Glomerular visceral epithelial cell (primary cell): ENCODE measurements at regions not wholly inside any gene's neighbourhood (a gene's known extent, or its start where the extent isn't known, plus 50 kb on each side); places are given as distances from the start of the nearest gene placed in this dataset.
A peak's percentile ranks its signal among the peaks of the same experiment; 100 is the strongest.
"Not testable (repeated sequence)": the region's sequence is repeated elsewhere in the genome, so short reads cannot be mapped to it uniquely, and the experiment has no call there.

Experiments used
- DNase-seq: peaks from one replicate; pipeline ENCODE4 v3.0.0-alpha.2; 2016; ENCODE audit errors: extremely low spot score

DNA sequence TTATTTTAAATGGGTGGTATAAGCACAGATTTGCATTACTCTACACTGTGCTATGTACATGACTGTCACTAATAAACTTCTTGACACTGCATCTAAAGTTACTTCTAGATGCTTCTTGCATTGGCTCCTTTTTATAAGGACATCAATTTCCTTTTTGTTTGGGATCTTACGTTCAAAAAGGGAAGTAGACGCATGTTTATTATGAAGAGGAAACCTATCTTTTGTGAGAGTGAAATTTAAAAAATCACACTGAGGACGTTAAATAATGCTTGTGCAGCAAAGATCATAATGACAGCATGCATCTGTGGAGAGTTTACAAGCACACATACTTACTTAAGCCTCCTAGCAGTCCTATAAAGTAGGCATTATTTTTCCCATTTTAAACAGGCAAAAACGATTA, 479.5 kb downstream of the CD83 start:
- no peak for DNase-seq

DNA sequence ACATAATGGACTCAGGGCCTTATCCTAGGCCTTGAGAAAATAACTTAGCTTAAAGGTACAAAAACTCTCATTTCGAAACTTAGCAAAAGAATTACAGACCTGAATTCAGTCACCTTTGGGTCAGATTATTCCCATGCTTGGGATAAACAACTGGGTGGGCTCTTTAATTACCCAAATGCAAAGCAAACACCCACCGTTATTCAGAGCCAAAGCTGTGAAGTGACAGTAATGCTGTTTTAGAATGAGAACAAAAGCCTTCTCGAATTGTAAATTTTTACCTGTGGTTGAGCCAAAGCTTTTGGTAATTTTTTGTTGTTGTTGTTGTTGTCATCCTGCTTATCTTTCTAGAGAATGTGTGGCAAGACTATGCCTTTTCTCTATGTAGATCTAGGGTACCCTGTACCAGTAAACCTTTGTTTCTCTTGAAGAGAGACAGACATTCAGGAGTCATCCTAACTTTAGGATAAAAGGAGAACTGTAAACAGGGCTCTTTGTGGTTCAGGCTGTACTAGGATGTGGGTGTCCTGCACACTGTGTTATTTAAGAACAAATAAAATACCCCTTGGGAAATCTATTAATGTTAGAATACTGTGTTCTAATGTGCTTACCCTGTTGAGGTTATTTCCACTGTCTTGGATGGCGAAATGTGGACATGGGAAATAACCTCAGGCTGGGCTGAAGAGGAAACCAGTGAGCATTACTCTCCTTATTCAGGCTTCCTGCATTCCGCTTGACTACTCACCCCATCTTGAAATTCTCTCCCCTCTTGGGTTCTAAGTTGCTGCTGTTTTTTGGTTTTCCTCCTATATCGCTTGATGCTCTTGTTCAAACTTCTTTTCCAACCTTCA, 480.7 kb downstream of the CD83 start:
- no peak for DNase-seq

DNA sequence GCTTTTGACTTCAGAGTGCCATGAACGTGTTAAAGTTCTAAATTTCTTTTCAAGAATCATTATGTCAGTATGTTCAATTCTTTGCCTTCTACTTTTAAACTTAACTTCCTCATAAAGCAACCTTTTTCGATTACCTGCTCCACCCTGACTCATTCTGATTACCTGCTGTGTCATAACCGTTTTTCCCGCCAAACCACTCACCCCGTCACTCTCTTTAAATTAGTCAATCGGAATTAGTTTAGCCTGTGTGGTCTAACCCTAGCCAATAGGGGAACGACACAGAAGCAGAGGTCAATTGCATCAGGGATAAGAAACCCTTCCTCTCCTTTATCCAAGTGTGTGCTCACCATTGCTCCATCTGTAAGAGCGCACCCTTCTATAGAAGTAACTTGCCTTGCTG, 482.7 kb downstream of the CD83 start:
- not testable (repeated sequence) for DNase-seq

DNA sequence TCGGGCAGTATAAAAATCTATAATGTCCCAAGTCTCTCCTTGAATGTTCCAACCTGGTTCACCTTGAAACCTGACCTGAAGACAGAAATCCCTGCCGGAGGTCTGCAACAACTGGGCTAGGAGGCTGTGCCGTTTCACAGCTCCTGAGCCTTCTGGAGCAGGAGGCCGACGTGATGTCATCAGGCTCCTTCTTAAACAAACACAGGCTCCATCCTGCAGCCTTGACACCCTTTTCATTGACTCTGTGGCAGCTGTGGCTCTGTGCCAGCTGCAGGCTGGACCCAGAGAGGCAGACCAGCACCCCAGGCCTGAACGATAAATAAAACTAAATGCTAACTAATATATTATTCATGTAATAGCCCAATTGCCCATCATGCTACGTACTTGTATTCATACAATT, 483.9 kb downstream of the CD83 start:
- DNase-seq = no peak

DNA sequence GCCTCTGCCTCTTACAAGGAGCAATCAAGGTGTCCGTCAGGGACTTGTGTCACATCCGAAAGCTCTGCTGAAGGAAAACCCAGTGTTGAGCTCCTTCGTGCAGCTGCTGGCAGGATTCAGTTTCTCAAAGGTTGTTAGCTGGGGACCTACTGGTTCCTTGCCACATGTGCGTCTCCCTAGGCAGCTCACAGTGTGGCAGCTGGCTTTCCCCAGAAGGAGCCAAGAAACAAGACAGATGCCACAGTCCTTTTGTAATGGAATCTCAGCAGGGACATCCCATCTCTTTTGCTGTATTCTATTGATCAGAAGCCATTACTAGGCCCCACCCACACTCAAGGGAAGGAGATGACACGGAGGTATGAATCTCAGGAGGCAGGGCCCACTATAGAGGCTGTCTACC, 488.8 kb downstream of the CD83 start:
- no peak for DNase-seq

DNA sequence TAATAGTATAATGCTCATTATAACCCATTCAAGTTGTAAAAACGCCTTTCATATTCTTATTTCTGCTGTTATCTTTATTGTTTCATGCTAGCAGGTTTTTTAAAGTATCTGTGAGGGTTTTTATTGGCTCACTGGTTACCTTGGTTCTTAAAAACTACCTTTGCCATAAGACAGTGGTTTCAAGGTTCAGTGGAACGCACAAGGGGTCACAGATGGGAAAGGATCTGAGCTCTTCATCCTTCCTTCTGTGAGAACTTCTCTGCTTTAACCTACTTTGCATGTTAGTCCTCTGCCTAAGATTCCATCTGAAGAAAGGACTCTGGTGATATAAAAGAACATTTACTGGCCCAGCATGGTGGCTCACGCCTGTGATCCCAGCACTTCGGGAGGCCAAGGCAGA, 492.6 kb downstream of the CD83 start:
- no peak for DNase-seq

DNA sequence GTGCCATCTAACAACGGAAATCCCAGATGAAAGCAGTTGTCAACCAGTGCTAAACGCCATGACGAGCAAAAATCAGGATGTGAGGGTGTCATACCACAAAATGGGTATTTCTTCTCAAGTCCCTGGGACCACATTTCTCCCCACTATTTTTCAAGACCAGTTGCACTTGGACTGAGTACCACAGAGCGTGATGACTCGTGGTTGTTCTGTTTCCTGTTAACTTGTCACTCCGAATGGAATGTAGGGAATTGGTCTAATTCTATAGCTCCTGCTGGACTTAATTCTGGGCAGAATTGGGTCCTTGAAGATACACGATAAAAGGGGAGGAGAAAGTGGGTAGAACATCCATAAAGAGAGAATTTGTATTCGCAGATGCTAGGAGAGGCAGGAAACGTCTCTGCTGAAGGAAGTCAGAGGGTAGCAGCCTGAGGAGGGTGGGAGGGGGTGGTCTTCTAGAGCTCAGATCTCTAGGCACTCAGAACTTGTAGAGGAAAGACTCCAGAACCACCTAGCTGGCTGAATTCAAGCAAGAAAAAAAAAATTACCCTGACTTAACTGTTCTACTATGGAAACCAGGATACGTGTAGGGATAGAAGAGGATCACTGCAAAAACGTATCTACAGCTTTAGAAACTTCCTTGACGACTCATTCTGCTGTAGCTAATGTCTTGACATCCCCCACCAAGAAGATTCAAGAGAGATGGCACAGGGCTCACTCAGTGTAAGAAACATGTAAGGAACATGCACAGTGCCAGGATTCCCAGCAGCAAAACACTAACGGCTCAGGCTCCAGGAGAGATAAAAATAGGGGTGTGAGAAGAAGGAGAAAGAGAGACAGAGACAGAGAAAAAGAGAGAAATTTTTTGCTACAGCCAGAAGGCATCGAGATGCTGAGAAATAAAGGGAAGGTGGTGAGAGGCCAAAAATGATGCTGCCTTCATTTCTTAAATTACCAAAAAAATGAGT, 494.7 kb downstream of the CD83 start:
- peak; percentile 28 for DNase-seq

DNA sequence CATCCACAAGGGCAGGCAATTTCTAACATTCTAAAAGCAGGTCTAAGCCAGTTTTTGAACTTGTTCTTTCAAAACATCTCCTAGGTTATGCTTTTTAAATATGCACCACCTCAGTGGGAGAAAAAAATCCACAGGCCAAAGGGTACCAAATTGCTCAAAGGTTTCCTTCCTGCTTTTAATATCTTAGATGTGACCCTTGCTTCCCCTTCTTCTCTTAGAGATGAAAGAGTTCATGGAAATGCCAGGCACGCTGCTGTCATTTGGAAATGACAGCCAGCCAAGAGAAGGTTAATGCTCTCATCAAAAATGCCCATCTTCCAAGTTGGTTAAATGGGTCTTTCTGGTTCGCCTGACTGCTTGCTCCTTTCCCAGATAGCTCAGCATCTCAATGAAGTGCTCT, 497.1 kb downstream of the CD83 start:
- no peak for DNase-seq

DNA sequence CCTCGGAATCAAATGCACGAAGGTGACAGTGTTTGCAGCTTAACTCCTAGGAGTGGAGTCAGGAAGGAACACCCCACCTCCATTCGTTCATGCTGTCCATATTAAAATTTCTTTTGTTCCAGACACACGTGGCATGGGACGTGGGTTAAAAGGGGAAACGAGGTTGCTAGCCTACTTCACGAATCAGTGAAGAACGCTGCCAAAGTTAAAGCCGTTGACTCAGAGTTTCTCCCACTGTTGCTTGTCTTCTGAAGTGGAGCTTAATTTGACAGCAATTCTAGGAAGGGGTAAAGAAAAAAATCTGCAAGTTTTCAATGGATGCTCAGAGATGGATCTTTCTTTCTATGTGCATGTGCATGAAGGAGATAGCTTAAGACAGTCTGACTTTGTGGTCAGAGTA, 499.1 kb downstream of the CD83 start:
- no peak for DNase-seq

DNA sequence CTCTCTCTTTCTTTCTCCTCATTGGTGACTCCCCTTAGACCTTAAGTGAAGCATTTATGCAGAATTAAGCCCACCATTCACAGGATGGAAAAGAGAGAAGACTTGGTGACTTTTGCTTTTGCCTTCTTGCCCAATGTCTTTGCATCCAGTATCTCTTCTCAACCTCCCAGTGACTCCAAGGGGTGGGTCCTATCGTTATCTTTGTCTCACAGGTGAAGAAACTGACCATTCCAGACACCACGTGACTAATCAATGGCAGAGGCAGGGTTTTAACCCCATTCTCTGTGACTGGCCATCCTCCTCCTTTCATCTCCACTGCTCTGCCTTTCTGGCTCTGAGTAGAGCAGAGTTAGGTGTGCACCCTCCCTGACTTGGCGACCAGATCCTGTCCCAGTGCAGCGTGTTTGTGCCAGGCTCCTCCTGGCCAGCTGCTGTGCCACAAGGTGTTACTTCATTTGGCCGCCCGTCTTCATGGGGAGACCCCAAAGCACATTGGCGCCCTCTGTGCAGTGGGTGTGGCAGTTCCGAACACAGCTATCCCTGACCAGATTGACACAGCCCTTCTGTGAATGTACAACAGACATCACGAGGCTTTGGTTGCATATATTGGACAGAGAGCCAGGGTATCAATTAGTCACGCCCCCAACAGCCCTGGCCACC, 501.3 kb downstream of the CD83 start:
- no peak for DNase-seq

DNA sequence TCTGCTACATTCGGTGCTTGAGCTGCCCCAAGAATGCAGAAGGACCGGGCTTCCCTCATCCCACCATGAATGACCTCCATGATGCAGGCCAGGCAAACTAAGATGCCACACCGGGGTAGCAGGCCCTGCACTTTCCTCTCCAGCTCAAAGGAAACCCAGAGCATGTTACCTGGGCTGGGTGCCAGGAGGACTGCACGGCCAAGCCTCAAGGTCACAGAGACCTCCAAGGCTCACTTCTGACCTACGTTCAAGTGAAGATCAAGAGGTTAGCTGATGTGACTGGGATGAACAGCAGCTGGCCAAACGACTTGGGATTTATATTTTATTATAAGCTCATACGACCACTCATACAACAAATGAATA, 501.8 kb downstream of the CD83 start:
- DNase-seq = no peak

DNA sequence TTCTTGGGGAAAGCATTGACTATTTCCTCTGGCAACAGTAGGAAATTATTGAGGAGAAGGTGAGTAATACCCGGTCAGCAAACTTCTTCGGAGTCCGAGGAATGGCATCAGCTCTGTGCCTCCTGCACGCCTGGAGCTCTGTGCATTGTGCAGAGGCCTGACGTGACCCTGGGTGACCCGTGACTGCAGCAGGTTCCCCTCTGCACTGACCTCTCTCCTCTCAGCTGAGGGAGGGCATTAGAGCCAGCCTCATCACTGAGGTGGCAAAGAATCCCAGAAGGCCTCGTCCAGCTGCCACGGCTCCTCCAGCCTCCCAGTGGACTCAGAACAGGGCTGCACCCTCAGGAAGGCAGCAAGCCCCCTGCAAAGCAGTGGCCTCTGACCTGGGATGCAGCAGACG, 502.9 kb downstream of the CD83 start:
- no peak for DNase-seq

DNA sequence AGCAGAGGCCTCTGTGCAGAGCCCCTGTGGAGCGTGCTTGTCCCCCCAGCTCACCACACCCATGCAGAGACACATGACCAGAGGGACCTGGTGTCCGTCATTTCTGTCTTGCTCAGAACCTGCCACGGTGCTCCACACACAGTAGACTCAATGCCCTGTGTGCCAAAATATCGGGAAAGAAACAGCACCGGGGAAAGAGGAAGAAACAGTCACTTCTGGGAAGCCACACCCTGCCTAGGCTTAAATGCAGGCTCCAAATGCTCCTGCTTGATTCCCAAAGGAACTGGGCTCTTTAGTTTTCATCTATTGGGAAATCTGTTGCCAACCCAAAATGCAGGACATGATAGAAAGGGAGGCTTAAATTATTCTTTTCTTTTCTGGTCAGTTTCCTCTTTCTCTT, 503.9 kb downstream of the CD83 start:
- DNase-seq = no peak

DNA sequence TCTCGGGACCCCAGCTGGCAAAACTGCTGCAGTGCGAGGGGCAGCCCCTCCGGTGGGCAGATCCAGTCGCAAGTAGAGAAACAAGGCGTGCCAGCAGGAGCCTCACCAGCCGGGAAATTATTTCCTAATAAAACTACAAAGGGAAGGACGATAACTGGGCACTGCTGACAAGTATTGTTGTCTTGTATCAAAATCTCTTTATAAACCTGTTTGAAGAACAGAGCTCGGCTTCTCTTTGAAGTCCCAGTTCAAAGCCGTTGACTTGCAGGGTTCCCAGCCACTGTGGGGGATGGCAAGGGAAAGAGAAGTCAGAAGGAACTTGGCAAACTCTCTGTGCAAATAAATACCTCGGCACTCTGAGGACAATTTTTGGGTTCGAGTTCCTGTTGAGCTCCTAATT, 504.5 kb downstream of the CD83 start:
- DNase-seq = no peak

DNA sequence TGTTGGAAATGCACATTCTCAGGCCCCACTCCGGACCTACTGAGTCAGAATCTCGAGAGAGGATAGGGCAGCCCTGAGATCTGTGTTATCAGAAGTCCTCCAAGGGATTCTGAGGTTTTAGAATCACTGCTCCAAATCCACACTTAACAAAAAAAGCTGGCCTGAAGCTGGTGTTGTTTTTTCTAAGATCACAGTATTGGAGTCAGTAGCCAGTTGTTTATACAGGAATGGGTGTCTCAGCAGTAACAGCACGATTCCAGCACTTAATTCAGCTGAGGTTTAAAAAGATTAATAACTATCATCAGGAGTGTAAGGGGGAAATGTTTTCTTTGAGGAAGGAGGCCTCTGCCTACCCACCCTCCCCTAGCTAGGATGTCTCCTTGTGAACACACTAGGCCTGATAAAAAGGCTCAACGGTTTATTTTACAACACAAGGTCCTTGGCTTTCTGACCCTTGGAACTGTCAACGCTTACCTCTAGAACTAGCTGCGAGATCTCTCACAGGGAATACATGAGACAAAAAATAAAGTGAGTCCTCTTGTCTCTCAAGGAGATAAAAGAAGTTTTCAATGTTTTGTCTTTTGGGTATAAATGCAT, 505.4 kb downstream of the CD83 start:
- DNase-seq = no peak

DNA sequence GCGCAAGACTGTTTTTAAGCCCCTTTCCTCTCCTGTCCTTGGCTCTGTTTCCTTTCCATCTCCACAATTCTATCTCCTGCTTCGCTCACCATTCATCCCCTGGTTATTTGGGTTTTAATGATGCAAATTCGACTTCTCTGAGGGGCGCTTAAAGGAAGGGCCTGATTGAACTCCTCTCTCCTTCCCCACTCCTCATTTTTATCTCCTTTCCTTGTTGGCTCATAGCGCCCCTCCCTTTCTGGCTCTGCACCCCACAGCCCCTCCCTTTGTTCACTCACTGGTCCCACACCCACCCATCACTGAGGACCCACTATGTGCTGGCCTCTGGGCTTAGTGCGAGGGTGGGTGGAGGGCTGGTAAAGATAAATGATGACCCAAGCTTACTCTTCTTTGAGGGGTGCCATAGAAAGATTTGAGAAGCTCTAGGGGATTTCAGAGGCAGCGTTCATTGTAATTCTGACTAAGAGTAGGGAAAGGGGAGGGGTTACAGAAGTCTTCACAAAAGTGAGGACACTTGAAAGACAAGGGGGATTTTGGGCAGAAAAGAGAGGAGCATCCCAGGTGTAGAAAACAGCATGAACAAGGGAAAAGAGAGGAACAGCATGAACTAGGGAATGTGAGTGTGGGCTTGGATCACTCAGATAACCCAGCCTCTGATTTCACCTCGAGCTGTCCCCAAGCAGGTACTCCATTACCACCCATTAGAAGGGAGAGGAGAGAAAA, 507.8 kb downstream of the CD83 start:
- no peak for DNase-seq

DNA sequence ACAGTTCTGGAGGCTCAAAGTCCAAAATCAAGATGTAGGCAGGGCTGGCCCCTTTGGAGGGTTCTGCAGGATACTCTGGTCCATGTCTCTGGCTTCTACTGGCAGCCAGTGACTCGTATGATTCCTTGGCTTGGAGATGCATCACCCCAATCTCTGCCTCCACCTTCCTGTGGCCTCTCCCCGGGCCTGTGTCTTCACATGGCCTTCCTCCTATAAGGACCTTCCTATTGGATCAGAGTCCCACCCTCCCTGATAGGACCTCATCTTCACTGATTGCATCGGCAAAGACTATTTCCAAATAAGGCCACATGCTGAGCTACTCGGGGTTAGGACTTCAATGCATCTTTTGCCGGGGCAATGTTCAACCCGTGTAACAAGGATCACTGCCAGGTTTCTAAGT, 509.0 kb downstream of the CD83 start:
- DNase-seq = no peak

DNA sequence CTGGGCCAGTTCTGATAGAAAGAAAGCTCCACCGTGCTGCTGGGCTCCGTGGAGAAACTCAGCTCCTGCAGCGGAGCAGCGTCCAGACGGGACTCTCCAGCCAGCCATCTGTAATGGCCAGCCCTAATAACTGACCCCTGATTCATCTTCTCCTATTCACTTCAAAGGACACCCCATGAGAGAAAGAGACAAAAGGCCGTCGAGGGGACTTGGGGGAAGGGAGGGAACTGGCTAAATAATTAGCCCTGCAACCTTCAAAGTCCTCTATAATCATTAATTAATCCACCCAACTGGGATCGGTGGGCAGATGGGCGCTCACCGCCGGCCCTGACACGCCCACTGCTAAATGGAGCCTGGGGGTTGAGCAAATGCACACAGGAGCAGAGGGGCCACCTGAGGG, 512.4 kb downstream of the CD83 start:
- DNase-seq = no peak

DNA sequence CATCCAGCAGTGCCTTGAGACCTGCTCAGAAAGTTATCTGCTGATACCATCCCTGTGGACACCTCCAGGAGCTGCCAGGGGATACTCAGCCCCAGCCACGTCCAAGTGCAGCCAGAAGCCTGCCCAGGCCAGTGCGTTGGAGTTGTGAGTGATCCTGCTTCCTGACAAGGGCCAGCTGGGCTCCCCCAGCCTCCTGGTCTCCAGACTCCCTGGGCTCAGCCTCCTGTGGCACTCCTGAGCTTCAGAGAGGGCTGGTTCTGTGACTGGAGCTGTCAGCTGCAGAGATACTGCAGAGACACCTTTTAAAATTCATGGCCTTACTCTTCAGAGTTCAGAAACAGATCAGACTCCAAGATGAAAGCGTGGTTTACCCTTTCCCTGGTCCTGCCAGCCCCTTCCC, 515.9 kb downstream of the CD83 start:
- DNase-seq = no peak

DNA sequence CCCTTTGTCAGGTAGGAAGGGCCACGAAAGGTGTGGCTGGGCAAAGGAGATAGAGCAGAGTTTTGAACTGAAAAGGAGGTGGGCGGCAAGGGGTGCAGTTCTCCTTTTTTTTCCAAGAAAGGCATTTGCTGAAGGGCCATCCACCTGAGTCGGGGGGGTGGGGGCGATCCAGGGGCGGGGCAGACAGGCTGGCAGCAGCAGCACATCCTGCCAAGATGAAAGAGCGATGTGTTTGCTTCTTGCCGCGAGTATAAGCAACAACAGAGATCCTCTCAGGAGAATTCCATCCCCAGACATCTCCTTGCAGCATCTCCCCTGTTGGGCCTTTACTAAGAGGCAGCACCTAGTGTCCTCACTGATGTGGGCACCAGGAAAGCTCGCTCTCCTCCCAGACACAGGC, 516.5 kb downstream of the CD83 start:
- DNase-seq = no peak

DNA sequence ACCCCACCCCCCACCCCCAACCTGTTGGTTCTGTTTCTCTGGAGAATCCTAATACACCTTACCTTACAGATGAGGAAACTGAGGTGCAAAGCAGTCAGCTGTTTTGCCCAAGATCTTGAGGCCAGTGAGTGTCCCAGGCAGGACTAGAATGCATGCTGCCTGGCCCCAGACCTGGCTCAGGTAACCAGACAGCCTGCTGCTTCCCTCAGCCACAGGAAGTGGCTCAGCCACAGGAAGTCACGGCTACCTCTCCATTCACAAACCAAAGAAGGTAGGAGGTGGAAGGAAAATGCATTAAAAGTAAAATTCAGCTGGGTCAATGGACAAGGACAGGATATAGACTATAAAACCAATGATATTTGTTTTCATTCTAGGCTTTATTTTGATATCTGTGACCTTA, 517.6 kb downstream of the CD83 start:
- no peak for DNase-seq
